ENCODE measurements at regions not wholly inside any gene's neighbourhood (a gene's known extent, or its start where the extent isn't known, plus 50 kb on each side); places are given as distances from the start of the nearest gene placed in this dataset.

GRCh38 chr2:217362710-217363109, 502.8 kb upstream of the TNP1 start:
- TF ChIP-seq CTCF (IDR thresholded peaks at IDR 0.05; ENCODE audit: unreplicated experiment) = no peak
- H3K36me3 Mint-ChIP-seq (ENCODE audit: low read depth, unreplicated experiment) = no peaks in the 10 kb centered on the region
- no peaks in the 10 kb centered on the region for H3K27me3 Mint-ChIP-seq (ENCODE audit: unreplicated experiment)
- no peaks in the 10 kb centered on the region for H3K9me3 Mint-ChIP-seq (ENCODE audit: unreplicated experiment)
- DNase-seq (ENCODE audit: low spot score) = no peak
- no peak overlapping the region for H3K27ac Mint-ChIP-seq (ENCODE audit: unreplicated experiment)
- peaks cover 16% of the 10 kb centered on the region for H3K4me1 Mint-ChIP-seq (ENCODE audit: unreplicated experiment)
- no peak overlapping the region for H3K4me3 Mint-ChIP-seq (ENCODE audit: unreplicated experiment)

GRCh38 chr2:217362286-217362685, 502.4 kb upstream of the TNP1 start:
- DNase-seq (ENCODE audit: low spot score) = no peak
- no peaks in the 10 kb centered on the region for H3K9me3 Mint-ChIP-seq (ENCODE audit: unreplicated experiment)
- H3K36me3 Mint-ChIP-seq (ENCODE audit: low read depth, unreplicated experiment) = no peaks in the 10 kb centered on the region
- H3K27me3 Mint-ChIP-seq (ENCODE audit: unreplicated experiment) = no peaks in the 10 kb centered on the region
- no peak overlapping the region for H3K4me3 Mint-ChIP-seq (ENCODE audit: unreplicated experiment)
- peaks cover 18% of the 10 kb centered on the region for H3K4me1 Mint-ChIP-seq (ENCODE audit: unreplicated experiment)
- H3K27ac Mint-ChIP-seq (ENCODE audit: unreplicated experiment) = no peak overlapping the region
- no peak for TF ChIP-seq CTCF (IDR thresholded peaks at IDR 0.05; ENCODE audit: unreplicated experiment)

- Mint-ChIP-seq H3K4me1 (ENCODE audit: unreplicated experiment) (peaks cover 18% of the 10 kb centered on the region), H3K27me3 (ENCODE audit: unreplicated experiment) (no peaks in the 10 kb centered on the region), H3K27ac (ENCODE audit: unreplicated experiment) (no peak overlapping the region), H3K4me3 (ENCODE audit: unreplicated experiment) (no peak overlapping the region), H3K36me3 (ENCODE audit: low read depth, unreplicated experiment) (no peaks in the 10 kb centered on the region), H3K9me3 (ENCODE audit: unreplicated experiment) (no peaks in the 10 kb centered on the region)
- DNase-seq (ENCODE audit: low spot score) = no peak
- TF ChIP-seq CTCF (IDR thresholded peaks at IDR 0.05; ENCODE audit: unreplicated experiment) = no peak
Measured at GRCh38 chr2:217361483-217361880, 501.6 kb upstream of the TNP1 start.

- no peak overlapping the region for H3K4me3 Mint-ChIP-seq (ENCODE audit: unreplicated experiment)
- no peaks in the 10 kb centered on the region for H3K9me3 Mint-ChIP-seq (ENCODE audit: unreplicated experiment)
- no peak for DNase-seq (ENCODE audit: low spot score)
- TF ChIP-seq CTCF (IDR thresholded peaks at IDR 0.05; ENCODE audit: unreplicated experiment) = no peak
- H3K4me1 Mint-ChIP-seq (ENCODE audit: unreplicated experiment) = peaks cover 20% of the 10 kb centered on the region
- no peaks in the 10 kb centered on the region for H3K27me3 Mint-ChIP-seq (ENCODE audit: unreplicated experiment)
- H3K36me3 Mint-ChIP-seq (ENCODE audit: low read depth, unreplicated experiment) = peaks cover 1% of the 10 kb centered on the region
- no peak overlapping the region for H3K27ac Mint-ChIP-seq (ENCODE audit: unreplicated experiment)
Measured at GRCh38 chr2:217360781-217361482, 501.1 kb upstream of the TNP1 start.

GRCh38 chr2:217360111-217360510, 500.2 kb upstream of the TNP1 start:
- Mint-ChIP-seq H3K4me3 (ENCODE audit: unreplicated experiment) (no peak overlapping the region), H3K27ac (ENCODE audit: unreplicated experiment) (no peak overlapping the region), H3K4me1 (ENCODE audit: unreplicated experiment) (peaks cover 20% of the 10 kb centered on the region), H3K27me3 (ENCODE audit: unreplicated experiment) (no peaks in the 10 kb centered on the region), H3K9me3 (ENCODE audit: unreplicated experiment) (no peaks in the 10 kb centered on the region), H3K36me3 (ENCODE audit: low read depth, unreplicated experiment) (peaks cover 3% of the 10 kb centered on the region)
- no peak for TF ChIP-seq CTCF (IDR thresholded peaks at IDR 0.05; ENCODE audit: unreplicated experiment)
- DNase-seq (ENCODE audit: low spot score) = no peak
